ENCODE measurements at regions not wholly inside any gene's neighbourhood (a gene's known extent, or its start where the extent isn't known, plus 50 kb on each side); places are given as distances from the start of the nearest gene placed in this dataset.

GRCh38 chr3:59404851-59405250 lies 355.0 kb upstream of the CFAP20DC start:
- DNase-seq (ENCODE audit: low spot score) (no peak), ATAC-seq (peak; percentile 48)
- Mint-ChIP-seq H3K27ac (no peak overlapping the region), H3K9me3 (no peaks in the 10 kb centered on the region), H3K4me1 (peaks cover 13% of the 10 kb centered on the region), H3K27me3 (ENCODE audit: insufficient read depth, low read depth, poor library complexity) (peaks cover 3% of the 10 kb centered on the region), H3K4me3 (no peak overlapping the region), H3K36me3 (ENCODE audit: low read depth) (no peaks in the 10 kb centered on the region)
- Histone ChIP-seq H3K79me2 (replicated peaks; ENCODE audit: insufficient read depth) (no peaks in the 10 kb centered on the region), H3K4me3 (no peak overlapping the region), H3K4me1 (ENCODE audit: insufficient read depth) (no peaks in the 10 kb centered on the region), H3K9me2 (ENCODE audit: insufficient read depth) (no peaks in the 10 kb centered on the region), H3F3A (replicated peaks; ENCODE audit: low read depth) (no peaks in the 10 kb centered on the region), H3K4me2 (no peak overlapping the region), H3K27me3 (ENCODE audit: insufficient read depth) (no peaks in the 10 kb centered on the region), H4K20me1 (replicated peaks; ENCODE audit: insufficient read depth) (no peaks in the 10 kb centered on the region), H3K36me3 (ENCODE audit: insufficient read depth) (no peaks in the 10 kb centered on the region), H2AFZ (peak overlapping the region; percentile 64; the same call in 1 of the 2 replicates), H3K27ac (ENCODE audit: low read depth) (no peak overlapping the region)
- TF ChIP-seq CREB1 (CRISPR knock-in tag; IDR thresholded peaks at IDR 0.05; ENCODE audit: low read depth) (no peak), NANOG (IDR thresholded peaks at IDR 0.05; ENCODE audit: borderline replicate concordance) (no peak), CTCF (conservative IDR thresholded peaks at IDR 0.05; ENCODE audit: low read depth in 2 of 2) (no peak), EZH2phosphoT487 (IDR thresholded peaks at IDR 0.05; ENCODE audit: unreplicated experiment) (no peak), POLR2AphosphoS5 (IDR thresholded peaks at IDR 0.05; ENCODE audit: low read depth) (no peak), ZNF462 (CRISPR knock-in tag; IDR thresholded peaks at IDR 0.05) (no peak), ZNF331 (CRISPR knock-in tag; IDR thresholded peaks at IDR 0.05; ENCODE audit: low read depth) (no peak), EZH2 (IDR thresholded peaks at IDR 0.05; ENCODE audit: low read depth, unreplicated experiment) (no peak), REST (IDR thresholded peaks at IDR 0.05; ENCODE audit: unreplicated experiment) (no peak), STAT1 (IDR thresholded peaks at IDR 0.05; ENCODE audit: unreplicated experiment) (no peak), ZNF114 (CRISPR knock-in tag; IDR thresholded peaks at IDR 0.05) (no peak), ETS1 (IDR thresholded peaks at IDR 0.05) (no peak), JUNB (IDR thresholded peaks at IDR 0.05; ENCODE audit: unreplicated experiment) (no peak)
